GM12878 (cell line): ENCODE measurements at regions not wholly inside any gene's neighbourhood (a gene's known extent, or its start where the extent isn't known, plus 50 kb on each side); places are given as distances from the start of the nearest gene placed in this dataset.
A peak's percentile ranks its signal among the peaks of the same experiment; 100 is the strongest.

Source experiments
- CBX3 ChIP-seq: fragments of 200-600 bp; sonication (generic); IDR thresholded peaks from 2 replicates; pipeline ENCODE4 v1.6.1; 2016; ENCODE audit warnings: low read depth, borderline replicate concordance
- CHD4 ChIP-seq: fragments of 200-600 bp; sonication (generic); IDR thresholded peaks from 2 replicates; pipeline ENCODE4 v1.6.1; 2016; ENCODE audit warnings: mild to moderate bottlenecking
- GABPA ChIP-seq: IDR thresholded peaks from 2 replicates; pipeline ENCODE4 v1.6.1; 2014; ENCODE audit warnings: antibody characterized with exemption, low read depth, mild to moderate bottlenecking, inconsistent platforms
- MEF2B ChIP-seq: fragments of 450-650 bp; IDR thresholded peaks from 2 replicates; pipeline ENCODE4 v1.6.1; 2018; ENCODE audit warnings: mild to moderate bottlenecking, moderate library complexity; ENCODE audit not compliant: partially characterized antibody, poor library complexity, severe bottlenecking
- MXI1 ChIP-seq: fragments of 150-350 bp; IDR thresholded peaks from 2 replicates; pipeline ENCODE4 v1.6.1; 2011; ENCODE audit warnings: low read depth, mild to moderate bottlenecking, inconsistent platforms, low read length, improper control_type of control experiment
- POLR2AphosphoS2 ChIP-seq: IDR thresholded peaks from 2 replicates; pipeline ENCODE4 v1.6.1; 2011; ENCODE audit warnings: low read depth, mild to moderate bottlenecking, low read length, improper control_type of control experiment, moderate library complexity
- SIN3A ChIP-seq: IDR thresholded peaks from 2 replicates; pipeline ENCODE4 v1.6.1; 2012; ENCODE audit warnings: low read depth, low read length, improper control_type of control experiment
- SIX5 ChIP-seq: IDR thresholded peaks from 2 replicates; pipeline ENCODE4 v1.6.1; 2011; ENCODE audit warnings: mild to moderate bottlenecking, low read depth, low read length, moderate library complexity; ENCODE audit not compliant: severe bottlenecking
- SPI1 ChIP-seq: IDR thresholded peaks from 2 replicates; pipeline ENCODE4 v1.6.1; 2011; ENCODE audit warnings: low read depth, mild to moderate bottlenecking, low read length, moderate library complexity, borderline replicate concordance; ENCODE audit not compliant: insufficient read depth
- TBL1XR1 ChIP-seq: IDR thresholded peaks from 2 replicates; pipeline ENCODE4 v1.6.1; 2012; ENCODE audit warnings: low read depth, low read length, improper control_type of control experiment
- TCF3 ChIP-seq: IDR thresholded peaks from 2 replicates; pipeline ENCODE4 v1.6.1; 2012; ENCODE audit warnings: low read depth, mild to moderate bottlenecking, low read length, borderline replicate concordance; ENCODE audit not compliant: insufficient read depth
- YY1 ChIP-seq: IDR thresholded peaks from 2 replicates; pipeline ENCODE4 v1.6.1; 2011; ENCODE audit warnings: low read depth, mild to moderate bottlenecking, low read length
- TF ChIP-seq, protein P1 (sequence below): IDR thresholded peaks from 2 replicates; pipeline ENCODE4 v1.6.1; 2012; ENCODE audit warnings: low read depth, low read length, improper control_type of control experiment
- TF ChIP-seq, protein P2 (sequence below): fragments of 450-650 bp; IDR thresholded peaks from 2 replicates; pipeline ENCODE4 v1.6.1; 2017; ENCODE audit warnings: antibody characterized with exemption, mild to moderate bottlenecking, moderate library complexity
- TF ChIP-seq, protein P3 (sequence below): fragments of 450-650 bp; IDR thresholded peaks from 2 replicates; pipeline ENCODE4 v1.6.1; 2017; ENCODE audit warnings: mild to moderate bottlenecking, moderate library complexity
- TF ChIP-seq, protein P4 (sequence below): fragments of 150-350 bp; IDR thresholded peaks from 2 replicates; pipeline ENCODE4 v1.6.1; 2016; ENCODE audit warnings: low read depth, low read length
- TF ChIP-seq, protein P5 (sequence below): IDR thresholded peaks from 2 replicates; pipeline ENCODE4 v1.6.1; 2012; ENCODE audit warnings: low read depth, low read length, improper control_type of control experiment

DNA sequence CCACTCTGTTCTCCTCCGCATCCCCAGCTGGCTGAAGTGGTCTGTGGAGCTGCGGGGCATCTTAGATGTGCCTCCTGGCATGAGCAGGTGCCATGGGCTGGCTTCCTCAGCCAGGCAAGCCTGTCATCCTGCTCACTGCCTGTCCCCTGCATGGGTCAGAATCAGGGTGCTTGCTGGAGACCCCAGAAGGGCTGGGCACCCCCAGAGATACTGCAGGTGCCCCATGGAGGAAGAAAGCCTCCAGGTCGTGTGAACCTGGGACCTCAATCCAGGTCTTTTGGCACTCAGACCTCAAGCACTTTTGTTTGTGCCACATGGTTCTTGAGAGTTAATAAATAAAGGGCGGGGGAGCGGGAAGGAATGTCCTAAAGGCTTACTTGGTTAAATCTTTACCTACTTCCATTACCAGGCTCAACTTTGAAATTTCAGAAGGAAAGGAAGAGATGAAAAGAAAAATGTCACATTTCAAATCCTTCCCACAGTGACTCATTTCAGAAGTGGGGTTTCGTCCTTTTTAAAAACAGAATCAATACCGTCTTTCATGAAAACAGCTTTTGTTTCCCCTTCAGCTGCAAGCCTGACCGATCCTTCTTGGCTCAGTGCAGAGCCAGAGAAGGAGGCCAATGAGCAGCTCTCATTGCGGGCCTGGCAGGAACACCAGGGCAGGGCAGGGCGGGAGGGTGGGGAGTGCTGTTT is 69.9 kb downstream of the RHOB start (continued):
- TF ChIP-seq, protein P1, sequence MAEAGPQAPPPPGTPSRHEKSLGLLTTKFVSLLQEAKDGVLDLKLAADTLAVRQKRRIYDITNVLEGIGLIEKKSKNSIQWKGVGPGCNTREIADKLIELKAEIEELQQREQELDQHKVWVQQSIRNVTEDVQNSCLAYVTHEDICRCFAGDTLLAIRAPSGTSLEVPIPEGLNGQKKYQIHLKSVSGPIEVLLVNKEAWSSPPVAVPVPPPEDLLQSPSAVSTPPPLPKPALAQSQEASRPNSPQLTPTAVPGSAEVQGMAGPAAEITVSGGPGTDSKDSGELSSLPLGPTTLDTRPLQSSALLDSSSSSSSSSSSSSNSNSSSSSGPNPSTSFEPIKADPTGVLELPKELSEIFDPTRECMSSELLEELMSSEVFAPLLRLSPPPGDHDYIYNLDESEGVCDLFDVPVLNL: no peak
- TF ChIP-seq POLR2AphosphoS2 (no peak), CBX3 (no peak), MXI1 (no peak), TCF3 (no peak), MEF2B (peak; percentile 55), SIX5 (no peak), SIN3A (no peak), TBL1XR1 (0 out of 2 replicates have a peak, but pooled peaks have one; percentile 27), YY1 (no peak), CHD4 (no peak), SPI1 (no peak), GABPA (no peak)
- TF ChIP-seq, protein P2, sequence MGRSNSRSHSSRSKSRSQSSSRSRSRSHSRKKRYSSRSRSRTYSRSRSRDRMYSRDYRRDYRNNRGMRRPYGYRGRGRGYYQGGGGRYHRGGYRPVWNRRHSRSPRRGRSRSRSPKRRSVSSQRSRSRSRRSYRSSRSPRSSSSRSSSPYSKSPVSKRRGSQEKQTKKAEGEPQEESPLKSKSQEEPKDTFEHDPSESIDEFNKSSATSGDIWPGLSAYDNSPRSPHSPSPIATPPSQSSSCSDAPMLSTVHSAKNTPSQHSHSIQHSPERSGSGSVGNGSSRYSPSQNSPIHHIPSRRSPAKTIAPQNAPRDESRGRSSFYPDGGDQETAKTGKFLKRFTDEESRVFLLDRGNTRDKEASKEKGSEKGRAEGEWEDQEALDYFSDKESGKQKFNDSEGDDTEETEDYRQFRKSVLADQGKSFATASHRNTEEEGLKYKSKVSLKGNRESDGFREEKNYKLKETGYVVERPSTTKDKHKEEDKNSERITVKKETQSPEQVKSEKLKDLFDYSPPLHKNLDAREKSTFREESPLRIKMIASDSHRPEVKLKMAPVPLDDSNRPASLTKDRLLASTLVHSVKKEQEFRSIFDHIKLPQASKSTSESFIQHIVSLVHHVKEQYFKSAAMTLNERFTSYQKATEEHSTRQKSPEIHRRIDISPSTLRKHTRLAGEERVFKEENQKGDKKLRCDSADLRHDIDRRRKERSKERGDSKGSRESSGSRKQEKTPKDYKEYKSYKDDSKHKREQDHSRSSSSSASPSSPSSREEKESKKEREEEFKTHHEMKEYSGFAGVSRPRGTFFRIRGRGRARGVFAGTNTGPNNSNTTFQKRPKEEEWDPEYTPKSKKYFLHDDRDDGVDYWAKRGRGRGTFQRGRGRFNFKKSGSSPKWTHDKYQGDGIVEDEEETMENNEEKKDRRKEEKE: no peak
- TF ChIP-seq, protein P3, sequence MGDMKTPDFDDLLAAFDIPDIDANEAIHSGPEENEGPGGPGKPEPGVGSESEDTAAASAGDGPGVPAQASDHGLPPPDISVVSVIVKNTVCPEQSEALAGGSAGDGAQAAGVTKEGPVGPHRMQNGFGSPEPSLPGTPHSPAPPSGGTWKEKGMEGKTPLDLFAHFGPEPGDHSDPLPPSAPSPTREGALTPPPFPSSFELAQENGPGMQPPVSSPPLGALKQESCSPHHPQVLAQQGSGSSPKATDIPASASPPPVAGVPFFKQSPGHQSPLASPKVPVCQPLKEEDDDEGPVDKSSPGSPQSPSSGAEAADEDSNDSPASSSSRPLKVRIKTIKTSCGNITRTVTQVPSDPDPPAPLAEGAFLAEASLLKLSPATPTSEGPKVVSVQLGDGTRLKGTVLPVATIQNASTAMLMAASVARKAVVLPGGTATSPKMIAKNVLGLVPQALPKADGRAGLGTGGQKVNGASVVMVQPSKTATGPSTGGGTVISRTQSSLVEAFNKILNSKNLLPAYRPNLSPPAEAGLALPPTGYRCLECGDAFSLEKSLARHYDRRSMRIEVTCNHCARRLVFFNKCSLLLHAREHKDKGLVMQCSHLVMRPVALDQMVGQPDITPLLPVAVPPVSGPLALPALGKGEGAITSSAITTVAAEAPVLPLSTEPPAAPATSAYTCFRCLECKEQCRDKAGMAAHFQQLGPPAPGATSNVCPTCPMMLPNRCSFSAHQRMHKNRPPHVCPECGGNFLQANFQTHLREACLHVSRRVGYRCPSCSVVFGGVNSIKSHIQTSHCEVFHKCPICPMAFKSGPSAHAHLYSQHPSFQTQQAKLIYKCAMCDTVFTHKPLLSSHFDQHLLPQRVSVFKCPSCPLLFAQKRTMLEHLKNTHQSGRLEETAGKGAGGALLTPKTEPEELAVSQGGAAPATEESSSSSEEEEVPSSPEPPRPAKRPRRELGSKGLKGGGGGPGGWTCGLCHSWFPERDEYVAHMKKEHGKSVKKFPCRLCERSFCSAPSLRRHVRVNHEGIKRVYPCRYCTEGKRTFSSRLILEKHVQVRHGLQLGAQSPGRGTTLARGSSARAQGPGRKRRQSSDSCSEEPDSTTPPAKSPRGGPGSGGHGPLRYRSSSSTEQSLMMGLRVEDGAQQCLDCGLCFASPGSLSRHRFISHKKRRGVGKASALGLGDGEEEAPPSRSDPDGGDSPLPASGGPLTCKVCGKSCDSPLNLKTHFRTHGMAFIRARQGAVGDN: no peak
- TF ChIP-seq, protein P4, sequence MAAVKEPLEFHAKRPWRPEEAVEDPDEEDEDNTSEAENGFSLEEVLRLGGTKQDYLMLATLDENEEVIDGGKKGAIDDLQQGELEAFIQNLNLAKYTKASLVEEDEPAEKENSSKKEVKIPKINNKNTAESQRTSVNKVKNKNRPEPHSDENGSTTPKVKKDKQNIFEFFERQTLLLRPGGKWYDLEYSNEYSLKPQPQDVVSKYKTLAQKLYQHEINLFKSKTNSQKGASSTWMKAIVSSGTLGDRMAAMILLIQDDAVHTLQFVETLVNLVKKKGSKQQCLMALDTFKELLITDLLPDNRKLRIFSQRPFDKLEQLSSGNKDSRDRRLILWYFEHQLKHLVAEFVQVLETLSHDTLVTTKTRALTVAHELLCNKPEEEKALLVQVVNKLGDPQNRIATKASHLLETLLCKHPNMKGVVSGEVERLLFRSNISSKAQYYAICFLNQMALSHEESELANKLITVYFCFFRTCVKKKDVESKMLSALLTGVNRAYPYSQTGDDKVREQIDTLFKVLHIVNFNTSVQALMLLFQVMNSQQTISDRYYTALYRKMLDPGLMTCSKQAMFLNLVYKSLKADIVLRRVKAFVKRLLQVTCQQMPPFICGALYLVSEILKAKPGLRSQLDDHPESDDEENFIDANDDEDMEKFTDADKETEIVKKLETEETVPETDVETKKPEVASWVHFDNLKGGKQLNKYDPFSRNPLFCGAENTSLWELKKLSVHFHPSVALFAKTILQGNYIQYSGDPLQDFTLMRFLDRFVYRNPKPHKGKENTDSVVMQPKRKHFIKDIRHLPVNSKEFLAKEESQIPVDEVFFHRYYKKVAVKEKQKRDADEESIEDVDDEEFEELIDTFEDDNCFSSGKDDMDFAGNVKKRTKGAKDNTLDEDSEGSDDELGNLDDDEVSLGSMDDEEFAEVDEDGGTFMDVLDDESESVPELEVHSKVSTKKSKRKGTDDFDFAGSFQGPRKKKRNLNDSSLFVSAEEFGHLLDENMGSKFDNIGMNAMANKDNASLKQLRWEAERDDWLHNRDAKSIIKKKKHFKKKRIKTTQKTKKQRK: no peak
- TF ChIP-seq, protein P5, sequence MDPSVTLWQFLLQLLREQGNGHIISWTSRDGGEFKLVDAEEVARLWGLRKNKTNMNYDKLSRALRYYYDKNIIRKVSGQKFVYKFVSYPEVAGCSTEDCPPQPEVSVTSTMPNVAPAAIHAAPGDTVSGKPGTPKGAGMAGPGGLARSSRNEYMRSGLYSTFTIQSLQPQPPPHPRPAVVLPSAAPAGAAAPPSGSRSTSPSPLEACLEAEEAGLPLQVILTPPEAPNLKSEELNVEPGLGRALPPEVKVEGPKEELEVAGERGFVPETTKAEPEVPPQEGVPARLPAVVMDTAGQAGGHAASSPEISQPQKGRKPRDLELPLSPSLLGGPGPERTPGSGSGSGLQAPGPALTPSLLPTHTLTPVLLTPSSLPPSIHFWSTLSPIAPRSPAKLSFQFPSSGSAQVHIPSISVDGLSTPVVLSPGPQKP: no peak
